ENCODE measurements at regions not wholly inside any gene's neighbourhood (a gene's known extent, or its start where the extent isn't known, plus 50 kb on each side); places are given as distances from the start of the nearest gene placed in this dataset.

GRCh38 chr5:6810641-6811405 lies 97.6 kb downstream of the TENT4A start:
- Histone ChIP-seq H4K5ac (ENCODE audit: low read depth, low read length) (no peak overlapping the region), H2BK5ac (ENCODE audit: low read depth, low read length, poor library complexity, severe bottlenecking) (no peak overlapping the region), H3K4me3 (ENCODE audit: insufficient read depth, low read depth, low read length) (no peak overlapping the region), H2BK120ac (ENCODE audit: low read depth, low read length) (no peak overlapping the region), H2AFZ (replicated peaks; ENCODE audit: low read length, poor library complexity) (no peak overlapping the region), H2BK15ac (ENCODE audit: low read depth, low read length) (no peak overlapping the region), H4K8ac (ENCODE audit: low read depth in 2 of 2, low read length in 2 of 2) (no peak overlapping the region), H3K56ac (ENCODE audit: extremely low read depth, insufficient read depth, low read length) (no peak overlapping the region), H2AK9ac (replicated peaks; ENCODE audit: low read depth, low read length, poor library complexity) (no peak overlapping the region), H3K14ac (replicated peaks; ENCODE audit: low read depth, low read length) (no peak overlapping the region), H3K27me3 (ENCODE audit: control insufficient read depth, insufficient read depth, low read length) (no peaks in the 10 kb centered on the region), H3K4ac (ENCODE audit: low read depth, low read length) (no peak overlapping the region), H3K4me1 (ENCODE audit: control insufficient read depth, insufficient read depth, low read length) (no peaks in the 10 kb centered on the region), H2BK20ac (ENCODE audit: low read depth, low read length) (no peak overlapping the region), H3K4me2 (ENCODE audit: low read depth, low read length) (no peak overlapping the region), H3K18ac (ENCODE audit: low read depth, low read length) (no peak overlapping the region), H4K91ac (ENCODE audit: insufficient read depth, low read depth, low read length) (no peak overlapping the region), H3K27ac (ENCODE audit: insufficient read depth, low read length) (no peak overlapping the region), H2AK5ac (ENCODE audit: low read depth, low read length) (no peak overlapping the region), H3K79me1 (ENCODE audit: low read depth in 1 of 2, low read length in 2 of 2) (no peaks in the 10 kb centered on the region), H3K9ac (ENCODE audit: low read depth, low read length) (no peak overlapping the region), H3K36me3 (ENCODE audit: control insufficient read depth, insufficient read depth, low read length) (no peaks in the 10 kb centered on the region), H3K9me1 (ENCODE audit: insufficient read depth, low read length) (no peaks in the 10 kb centered on the region), H4K20me1 (ENCODE audit: insufficient read depth, low read length) (no peaks in the 10 kb centered on the region), H3K23ac (ENCODE audit: low read depth, low read length) (no peak overlapping the region), H3K9me3 (ENCODE audit: control insufficient read depth, insufficient read depth, low read length) (no peaks in the 10 kb centered on the region; the same call in 1 of the 2 replicates)
- ChIA-PET POLR2A (ENCODE audit: unreplicated experiment) (no interaction called here), CTCF (interaction anchor here (0.6 kb wide), 1 partner anchor 46 kb away, joined by 3 read pairs; no protein-coding TSS in a partner anchor)
- intact Hi-C loops (cut with micrococcal nuclease) = no loop called here
- no peak for DNase-seq
- TF ChIP-seq MXI1 (IDR thresholded peaks at IDR 0.05; ENCODE audit: borderline replicate concordance, low read depth, low read length) (no peak), SMC3 (IDR thresholded peaks at IDR 0.05; ENCODE audit: low read depth, low read length) (no peak), NFE2L2 (IDR thresholded peaks at IDR 0.05; ENCODE audit: low read depth, low read length) (no peak), MAFK (IDR thresholded peaks at IDR 0.05; ENCODE audit: low read depth, low read length) (no peak), CEBPB (IDR thresholded peaks at IDR 0.05; ENCODE audit: low read depth, low read length) (no peak), RAD21 (IDR thresholded peaks at IDR 0.05; ENCODE audit: low read length) (no peak), RCOR1 (IDR thresholded peaks at IDR 0.05; ENCODE audit: insufficient replicate concordance, low read length) (no peak), MAZ (IDR thresholded peaks at IDR 0.05; ENCODE audit: borderline replicate concordance, low read depth, low read length) (no peak)
- TF ChIP-seq, protein P1, sequence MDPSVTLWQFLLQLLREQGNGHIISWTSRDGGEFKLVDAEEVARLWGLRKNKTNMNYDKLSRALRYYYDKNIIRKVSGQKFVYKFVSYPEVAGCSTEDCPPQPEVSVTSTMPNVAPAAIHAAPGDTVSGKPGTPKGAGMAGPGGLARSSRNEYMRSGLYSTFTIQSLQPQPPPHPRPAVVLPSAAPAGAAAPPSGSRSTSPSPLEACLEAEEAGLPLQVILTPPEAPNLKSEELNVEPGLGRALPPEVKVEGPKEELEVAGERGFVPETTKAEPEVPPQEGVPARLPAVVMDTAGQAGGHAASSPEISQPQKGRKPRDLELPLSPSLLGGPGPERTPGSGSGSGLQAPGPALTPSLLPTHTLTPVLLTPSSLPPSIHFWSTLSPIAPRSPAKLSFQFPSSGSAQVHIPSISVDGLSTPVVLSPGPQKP (IDR thresholded peaks at IDR 0.05; ENCODE audit: borderline replicate concordance, low read depth, low read length) = no peak
- TF ChIP-seq, protein P2, sequence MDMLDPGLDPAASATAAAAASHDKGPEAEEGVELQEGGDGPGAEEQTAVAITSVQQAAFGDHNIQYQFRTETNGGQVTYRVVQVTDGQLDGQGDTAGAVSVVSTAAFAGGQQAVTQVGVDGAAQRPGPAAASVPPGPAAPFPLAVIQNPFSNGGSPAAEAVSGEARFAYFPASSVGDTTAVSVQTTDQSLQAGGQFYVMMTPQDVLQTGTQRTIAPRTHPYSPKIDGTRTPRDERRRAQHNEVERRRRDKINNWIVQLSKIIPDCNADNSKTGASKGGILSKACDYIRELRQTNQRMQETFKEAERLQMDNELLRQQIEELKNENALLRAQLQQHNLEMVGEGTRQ (IDR thresholded peaks at IDR 0.05; ENCODE audit: low read depth, low read length) = no peak
- TF ChIP-seq, protein P3, sequence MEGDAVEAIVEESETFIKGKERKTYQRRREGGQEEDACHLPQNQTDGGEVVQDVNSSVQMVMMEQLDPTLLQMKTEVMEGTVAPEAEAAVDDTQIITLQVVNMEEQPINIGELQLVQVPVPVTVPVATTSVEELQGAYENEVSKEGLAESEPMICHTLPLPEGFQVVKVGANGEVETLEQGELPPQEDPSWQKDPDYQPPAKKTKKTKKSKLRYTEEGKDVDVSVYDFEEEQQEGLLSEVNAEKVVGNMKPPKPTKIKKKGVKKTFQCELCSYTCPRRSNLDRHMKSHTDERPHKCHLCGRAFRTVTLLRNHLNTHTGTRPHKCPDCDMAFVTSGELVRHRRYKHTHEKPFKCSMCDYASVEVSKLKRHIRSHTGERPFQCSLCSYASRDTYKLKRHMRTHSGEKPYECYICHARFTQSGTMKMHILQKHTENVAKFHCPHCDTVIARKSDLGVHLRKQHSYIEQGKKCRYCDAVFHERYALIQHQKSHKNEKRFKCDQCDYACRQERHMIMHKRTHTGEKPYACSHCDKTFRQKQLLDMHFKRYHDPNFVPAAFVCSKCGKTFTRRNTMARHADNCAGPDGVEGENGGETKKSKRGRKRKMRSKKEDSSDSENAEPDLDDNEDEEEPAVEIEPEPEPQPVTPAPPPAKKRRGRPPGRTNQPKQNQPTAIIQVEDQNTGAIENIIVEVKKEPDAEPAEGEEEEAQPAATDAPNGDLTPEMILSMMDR (conservative IDR thresholded peaks at IDR 0.05; ENCODE audit: low read depth, low read length) = no peak
- no TSS peak for BruUV-seq (replicated peaks)
- ATAC-seq (ENCODE audit: low read depth) = no peak
- dilution Hi-C loops (cut with HindIII; ENCODE audit: low sequenced_read_pairs, unreplicated experiment) = no loop called here
- 19% methylated on average over 3 of the region's 8 CpGs; no CpG with 5 or more reads in 1 of the 2 experiments for WGBS, 2 experiments (ENCODE audit: extremely low coverage in 2 of 2, insufficient read length in 1 of 2)
- in situ Hi-C loops (cut with MboI; ENCODE audit: low sequenced_read_pairs) = no loop called here

All from IMR-90 (cell line).